Neural progenitor cell (in vitro differentiated cells): ENCODE measurements at regions not wholly inside any gene's neighbourhood (a gene's known extent, or its start where the extent isn't known, plus 50 kb on each side); places are given as distances from the start of the nearest gene placed in this dataset.

Experiments used
- EZH2 ChIP-seq: fragments of 200-600 bp; sonication (generic); IDR thresholded peaks from 2 replicates; pipeline ENCODE4 v1.6.1; 2017; ENCODE audit warnings: antibody characterized with exemption, mild to moderate bottlenecking, moderate library complexity
- TF ChIP-seq, protein P1 (sequence below): fragments of 200-600 bp; sonication (generic); IDR thresholded peaks from 2 replicates; pipeline ENCODE4 v1.5.1; 2017; ENCODE audit warnings: antibody characterized with exemption, mild to moderate bottlenecking

DNA sequence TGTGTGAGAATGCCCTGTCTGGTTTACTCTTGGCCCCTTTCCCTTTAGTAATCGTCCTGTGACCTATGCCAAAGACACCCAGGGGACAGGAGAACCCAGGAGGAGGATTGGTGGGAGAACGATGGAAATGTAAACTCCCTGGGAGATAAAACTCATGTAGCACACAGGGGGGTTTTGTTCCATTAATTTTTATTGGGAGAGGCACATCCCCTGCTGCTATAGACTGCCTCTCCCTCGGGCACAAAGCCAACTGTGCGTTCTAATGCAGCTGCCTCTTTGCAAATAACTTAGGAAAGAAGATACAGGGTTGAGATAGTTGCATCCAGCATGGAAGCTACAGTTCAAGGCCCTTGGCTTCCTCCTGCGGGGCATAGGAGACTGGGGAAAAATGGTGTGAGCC lies 489.6 kb downstream of the SLC4A3 start:
- TF ChIP-seq, protein P1, sequence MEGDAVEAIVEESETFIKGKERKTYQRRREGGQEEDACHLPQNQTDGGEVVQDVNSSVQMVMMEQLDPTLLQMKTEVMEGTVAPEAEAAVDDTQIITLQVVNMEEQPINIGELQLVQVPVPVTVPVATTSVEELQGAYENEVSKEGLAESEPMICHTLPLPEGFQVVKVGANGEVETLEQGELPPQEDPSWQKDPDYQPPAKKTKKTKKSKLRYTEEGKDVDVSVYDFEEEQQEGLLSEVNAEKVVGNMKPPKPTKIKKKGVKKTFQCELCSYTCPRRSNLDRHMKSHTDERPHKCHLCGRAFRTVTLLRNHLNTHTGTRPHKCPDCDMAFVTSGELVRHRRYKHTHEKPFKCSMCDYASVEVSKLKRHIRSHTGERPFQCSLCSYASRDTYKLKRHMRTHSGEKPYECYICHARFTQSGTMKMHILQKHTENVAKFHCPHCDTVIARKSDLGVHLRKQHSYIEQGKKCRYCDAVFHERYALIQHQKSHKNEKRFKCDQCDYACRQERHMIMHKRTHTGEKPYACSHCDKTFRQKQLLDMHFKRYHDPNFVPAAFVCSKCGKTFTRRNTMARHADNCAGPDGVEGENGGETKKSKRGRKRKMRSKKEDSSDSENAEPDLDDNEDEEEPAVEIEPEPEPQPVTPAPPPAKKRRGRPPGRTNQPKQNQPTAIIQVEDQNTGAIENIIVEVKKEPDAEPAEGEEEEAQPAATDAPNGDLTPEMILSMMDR, result no peak
- no peak for TF ChIP-seq EZH2
